NCI-H2107 treated with DMSO at 0.1 percent for 48 hours (cell line): ENCODE measurements at regions not wholly inside any gene's neighbourhood (a gene's known extent, or its start where the extent isn't known, plus 50 kb on each side); places are given as distances from the start of the nearest gene placed in this dataset.
"Not testable (repeated sequence)": the region's sequence is repeated elsewhere in the genome, so short reads cannot be mapped to it uniquely, and the experiment has no call there.

ENCODE experiments used
- DNase-seq: peaks from one replicate; lab custom pipeline; 2025; ENCODE audit not compliant: unreplicated experiment; lab: John Stamatoyannopoulos, UW

DNA sequence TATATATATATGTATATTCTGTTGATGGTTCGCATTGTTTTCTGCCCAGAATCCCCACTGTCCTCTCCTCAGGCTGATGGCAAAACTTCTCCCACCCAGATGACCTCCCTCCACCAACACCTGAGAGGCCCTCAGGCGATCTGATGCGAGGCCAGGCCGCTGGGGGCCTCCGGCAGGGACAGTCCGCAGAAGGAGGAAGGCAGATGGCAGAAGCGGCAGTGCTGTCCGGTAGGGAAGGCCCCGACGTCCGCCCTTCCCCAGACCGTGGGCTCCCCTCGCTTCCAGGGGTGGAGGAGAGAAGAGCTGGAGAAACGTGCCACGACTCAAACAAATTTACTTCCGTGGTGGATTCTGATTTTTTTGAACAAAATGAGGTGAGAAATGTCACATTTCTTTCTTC is 178.3 kb upstream of the RGS6 start:
- no peak for DNase-seq

DNA sequence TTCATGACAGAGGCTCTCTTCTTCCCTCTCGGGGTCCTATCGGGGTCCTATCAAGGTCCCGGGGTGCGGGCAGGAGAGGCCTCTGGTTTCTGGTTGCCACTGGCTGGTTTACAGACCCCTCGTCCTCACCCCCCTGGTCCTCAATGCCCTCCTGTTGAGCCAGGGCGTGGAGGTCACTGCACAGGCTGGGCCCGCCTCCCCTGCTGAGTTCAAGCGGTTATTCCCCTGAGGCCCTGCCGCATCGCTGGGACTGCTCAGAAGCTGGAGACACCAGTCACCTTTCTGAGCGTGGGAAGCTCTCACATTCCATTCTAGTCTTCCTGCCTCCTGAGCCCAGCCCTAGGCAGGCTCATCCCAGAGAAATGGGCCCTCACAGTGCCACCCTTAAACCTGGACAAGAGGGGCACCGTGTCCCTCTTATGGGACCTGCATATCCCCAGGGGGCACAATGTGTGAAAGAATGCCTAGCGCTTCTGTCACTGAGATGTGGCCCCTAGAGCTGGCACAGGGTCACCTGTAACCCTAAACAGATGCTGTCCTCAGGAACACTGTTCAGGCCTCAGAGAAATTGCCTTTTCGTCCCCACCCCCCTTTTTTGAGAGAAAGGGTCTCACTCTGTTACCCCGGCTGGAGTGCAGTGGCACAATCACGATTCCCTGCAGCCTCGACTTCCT is 177.7 kb upstream of the RGS6 start:
- no peak for DNase-seq

DNA sequence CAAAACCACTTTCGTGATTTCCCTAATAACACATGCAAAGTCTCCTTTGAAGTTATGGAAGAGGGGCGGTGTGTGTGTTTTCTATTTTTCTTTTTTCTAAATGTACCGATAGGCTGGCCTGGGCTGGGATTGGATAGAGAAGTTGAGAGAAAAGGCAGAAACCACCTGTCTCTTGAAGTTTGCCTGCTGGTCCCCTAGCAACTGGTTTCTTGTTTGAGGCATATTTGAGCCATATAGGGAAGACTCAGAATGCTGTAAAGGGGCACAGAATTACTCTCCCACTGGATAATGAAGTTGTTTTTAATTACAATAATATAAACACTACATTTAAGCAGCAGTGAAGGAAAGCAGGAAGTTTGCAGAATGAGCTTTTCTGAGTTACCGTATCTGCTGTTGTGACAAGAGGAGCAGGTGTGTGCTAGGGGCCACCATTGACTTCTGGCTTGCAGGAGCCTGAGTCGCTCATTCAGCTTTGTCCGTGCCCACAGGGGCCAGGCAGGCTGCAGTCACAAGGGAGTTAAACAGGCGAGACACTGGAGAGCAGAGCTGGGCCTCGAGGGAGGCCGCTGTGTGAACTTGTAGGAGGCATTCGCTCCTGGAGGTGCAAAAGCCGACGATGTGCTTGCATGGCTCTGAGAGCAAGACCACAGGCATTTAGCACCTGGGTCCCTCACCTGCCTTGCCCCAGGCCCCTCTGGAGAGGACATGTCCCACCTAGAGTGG is 173.8 kb upstream of the RGS6 start:
- DNase-seq = peak; percentile 44

DNA sequence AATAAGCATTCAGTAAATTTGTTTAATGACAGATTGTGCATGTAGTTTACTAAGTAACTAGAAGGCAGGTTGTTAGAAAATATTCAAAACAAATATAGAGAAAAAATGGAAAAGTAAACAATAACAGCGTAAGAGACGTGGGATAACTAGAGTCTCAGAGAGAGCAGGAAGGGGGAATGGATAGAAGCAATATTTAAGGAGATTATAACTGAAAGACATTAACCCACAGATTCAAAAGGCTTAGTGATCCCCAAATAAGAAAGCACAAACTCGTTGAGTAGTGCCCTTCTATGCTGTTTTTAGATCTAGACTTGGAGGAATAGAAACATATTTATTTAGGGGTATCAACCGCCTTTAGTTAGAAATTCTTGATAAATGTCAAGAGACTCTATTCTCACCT is 169.7 kb upstream of the RGS6 start:
- DNase-seq = no peak

DNA sequence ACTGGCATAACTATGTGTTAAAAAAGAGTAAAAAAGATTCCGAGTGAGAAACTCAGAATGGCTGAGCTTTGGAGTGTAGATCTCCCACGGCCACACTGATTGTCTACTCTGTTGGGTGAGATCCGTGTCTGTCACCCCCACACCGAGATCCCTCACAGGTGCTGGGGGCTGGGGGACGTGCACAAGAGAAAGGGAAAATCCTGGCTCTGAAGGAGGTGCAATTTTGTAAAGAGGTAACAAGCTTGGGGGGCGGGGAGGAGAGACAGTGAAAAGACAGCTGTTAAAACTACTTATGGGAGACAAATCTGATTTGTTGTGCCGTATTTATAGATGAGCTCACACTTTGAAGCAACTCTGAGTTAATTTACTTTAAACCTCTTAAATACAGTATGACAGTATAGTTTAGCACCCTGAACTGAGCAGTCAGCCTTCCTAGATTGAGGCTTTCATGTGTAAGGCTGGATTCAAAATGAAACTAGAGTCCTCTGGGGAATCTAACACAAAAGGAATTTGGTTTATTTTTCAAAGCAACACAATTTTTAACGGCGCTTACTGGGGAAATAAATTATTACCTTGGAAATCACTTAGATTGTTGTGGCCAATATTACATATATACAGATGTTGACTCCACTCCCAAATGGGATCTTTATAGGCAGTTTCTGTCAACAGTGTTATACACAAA is 167.4 kb upstream of the RGS6 start:
- DNase-seq = no peak

DNA sequence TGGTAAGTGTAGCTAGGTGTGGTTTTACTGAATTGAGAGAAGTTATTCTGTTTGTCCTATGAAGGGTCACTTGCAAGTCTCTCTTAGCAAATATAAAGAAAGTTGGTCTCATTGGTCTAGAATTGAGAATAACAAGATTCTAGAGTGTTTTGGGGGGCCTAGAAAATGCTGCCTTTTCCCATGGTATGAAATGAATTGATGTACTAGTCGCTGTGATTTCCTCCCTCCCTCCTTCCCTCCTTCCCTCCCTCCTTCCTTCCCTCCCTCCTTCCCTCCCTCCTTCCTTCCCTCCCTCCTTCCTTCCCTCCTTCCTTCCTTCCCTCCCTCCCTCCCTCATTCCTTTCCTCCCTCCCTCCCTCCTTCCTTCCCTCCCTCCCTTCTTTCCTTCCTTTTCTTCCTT is 166.7 kb upstream of the RGS6 start:
- DNase-seq = no peak

DNA sequence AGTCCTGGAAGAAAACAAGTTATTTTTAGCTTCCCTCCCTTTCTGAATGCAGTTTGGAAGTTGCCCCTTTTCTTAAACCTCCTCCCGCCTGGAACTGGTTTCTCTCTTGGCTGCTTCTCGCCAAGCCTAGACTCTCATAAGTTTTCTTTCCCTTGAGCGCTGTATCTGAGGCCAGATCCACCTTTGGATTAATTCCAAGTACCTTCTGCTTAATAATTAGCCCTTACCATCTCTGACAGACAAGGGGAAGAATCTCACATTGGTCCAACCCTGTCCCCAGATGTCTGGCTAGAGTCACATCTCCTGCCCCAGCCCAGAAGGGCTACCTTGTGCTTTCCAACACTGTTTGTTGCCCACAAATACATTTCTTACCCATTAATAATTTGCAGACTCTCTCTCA is 161.8 kb upstream of the RGS6 start:
- no peak for DNase-seq

DNA sequence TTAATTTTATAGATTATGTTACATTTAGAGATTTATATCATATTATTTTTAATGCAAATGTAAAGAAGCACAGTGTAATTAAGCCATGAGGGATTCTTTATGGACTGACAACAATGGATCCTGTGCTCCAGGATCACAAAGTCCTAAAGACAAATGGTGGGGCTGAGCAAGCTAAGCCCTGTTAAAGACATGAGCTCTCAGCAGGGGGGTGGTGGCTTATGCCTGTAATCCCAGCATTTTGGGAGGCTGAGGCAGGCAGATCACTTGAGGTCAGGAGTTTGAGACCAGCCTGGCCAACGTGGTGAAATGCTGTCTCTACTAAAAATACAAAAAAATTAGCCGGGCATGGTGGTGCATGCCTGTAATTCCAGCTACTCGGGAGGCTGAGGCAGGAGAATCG is 160.8 kb upstream of the RGS6 start:
- not testable (repeated sequence) for DNase-seq

DNA sequence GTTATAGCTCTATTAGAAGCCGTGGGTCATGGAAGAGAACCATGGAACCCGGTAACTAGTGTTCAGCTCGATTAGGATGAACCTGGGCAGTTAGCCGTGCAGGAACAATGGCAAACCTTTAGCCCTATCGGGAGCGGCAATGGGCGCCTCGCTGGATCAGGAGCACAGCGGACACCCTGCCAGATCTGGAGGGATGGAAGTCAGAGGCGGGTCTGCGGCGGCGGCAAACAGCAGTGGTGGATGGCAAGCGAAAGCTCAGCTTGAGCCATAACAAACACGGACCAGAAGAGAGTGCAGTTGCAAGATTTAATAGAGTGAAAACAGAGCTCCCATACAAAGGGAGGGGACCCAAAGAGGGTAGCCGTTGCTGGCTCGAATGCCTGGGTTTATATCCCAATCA is 160.2 kb upstream of the RGS6 start:
- not testable (repeated sequence) for DNase-seq

DNA sequence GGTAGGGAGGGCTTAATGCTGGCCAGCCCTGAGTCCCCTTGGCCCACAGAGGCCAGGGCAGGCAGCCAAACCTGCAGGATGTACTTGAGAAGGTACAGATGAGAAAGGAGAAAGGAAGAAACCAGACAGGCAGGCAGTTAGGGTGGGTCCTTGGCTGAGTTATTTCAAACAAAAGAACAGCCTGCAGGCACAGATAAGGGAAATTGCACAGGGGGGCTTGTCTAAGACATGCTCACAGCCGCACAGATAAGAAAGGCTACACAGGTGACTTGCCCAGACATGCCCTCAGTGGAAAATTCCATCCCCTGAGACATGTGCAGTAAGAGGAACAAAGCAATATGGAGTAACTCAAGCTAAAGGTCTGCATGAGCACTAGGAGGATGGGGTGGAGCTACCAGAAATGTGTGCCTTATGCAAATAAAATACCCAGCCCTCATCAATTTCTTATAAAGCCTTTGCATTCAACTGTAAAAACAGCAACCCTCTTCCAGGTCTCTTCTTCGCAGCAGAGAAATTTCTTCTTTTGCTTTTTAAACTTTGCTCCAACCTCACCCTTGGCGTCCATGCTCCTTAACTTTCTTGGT is 158.2 kb upstream of the RGS6 start:
- no peak for DNase-seq

DNA sequence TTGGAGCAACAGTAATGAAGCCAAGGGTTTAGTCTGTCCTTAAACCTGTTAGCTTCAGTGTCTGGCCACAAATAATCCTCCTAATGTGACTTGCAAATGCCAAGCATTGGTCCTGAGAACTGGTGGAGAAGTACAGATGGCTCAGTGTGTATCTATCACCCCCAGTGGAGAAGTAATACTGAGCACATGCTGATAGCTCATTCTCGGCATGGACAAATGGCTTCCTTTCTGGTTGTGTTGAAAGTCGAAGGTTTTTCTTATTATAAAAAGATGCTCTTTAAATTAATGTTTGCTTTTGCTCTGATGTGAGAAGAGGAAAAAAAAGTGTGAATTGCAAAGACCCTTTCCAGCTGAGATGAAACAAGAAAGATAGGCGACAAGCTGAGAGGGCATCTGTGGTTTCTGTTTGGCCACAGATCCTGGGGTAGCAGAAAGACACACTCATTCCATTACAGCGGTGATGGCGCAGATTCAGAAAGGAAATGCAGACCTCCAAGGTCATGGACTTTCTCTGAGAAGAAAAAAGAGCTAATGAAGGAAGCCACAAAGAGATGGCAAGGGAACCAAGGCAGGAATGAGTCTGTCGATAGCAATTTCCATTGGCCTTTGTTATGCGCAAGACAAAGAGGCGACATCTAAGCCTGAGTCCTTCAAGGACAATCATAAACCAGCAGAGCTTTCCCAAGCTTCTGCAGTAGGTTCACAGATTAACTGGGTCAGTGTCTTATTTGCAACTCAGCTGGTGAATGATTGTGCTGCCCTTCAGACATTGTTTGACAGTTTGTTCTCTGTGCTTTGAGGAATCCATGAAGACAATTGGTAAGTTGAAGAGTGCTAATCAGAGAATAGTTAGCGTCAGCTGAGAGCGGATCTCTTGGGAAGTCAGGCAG is 155.5 kb upstream of the RGS6 start:
- DNase-seq = no peak

DNA sequence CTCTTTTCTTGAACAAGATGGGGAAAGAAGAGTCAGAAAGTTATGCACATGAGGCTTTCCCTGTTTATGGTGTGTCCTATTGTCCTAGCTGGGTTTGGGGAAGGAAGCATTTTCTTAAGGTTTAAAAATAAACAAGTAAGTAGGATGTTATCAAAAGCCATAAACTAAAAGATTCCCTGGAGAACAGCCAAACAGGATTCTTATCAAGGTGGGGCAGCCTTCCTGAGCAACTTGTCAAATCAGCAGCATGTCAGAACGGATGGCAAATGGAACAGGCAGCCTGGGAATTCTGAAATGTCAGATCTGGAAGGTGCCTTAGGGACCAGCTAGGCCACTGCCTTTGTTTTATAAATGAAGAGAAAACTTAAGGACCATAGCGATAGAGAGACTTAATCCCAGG is 152.2 kb upstream of the RGS6 start:
- DNase-seq = no peak

DNA sequence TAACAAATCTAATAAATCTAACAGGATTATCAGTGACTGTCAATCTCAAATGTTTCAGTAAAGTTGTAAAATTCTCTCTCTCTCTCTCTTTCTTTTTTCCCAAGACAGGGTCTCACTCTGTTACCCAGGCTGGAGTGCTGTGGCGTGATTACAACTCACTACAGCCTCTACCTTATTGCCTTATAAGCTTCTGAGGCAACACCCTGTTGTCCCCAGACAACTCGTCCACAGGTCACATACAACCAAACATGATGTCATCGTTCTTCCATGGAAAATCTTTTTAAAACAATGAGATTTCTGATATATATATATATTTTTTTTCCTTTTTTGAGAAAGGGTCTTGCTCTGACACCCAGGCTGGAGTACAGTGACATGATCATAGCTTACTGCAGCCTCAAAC is 151.4 kb upstream of the RGS6 start:
- no peak for DNase-seq

DNA sequence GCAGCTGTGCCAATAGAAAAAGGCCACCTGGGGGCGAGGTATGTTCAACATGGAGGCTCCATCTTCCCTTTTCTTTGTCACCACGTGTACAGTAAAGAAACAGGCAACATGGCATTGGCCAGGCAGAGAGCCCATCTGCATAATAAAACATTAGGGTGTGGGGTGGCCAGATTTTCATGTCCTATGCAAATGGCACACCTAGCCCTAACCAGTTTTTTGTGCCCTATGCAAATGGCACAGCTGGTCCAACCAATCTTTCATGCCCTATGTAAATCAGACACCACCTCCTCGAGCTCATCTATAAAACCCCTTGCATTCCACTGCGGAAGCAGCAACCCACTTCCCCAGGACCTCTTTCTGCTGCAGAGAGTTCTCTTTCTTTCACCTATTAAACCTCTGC is 149.1 kb upstream of the RGS6 start:
- DNase-seq = no peak

DNA sequence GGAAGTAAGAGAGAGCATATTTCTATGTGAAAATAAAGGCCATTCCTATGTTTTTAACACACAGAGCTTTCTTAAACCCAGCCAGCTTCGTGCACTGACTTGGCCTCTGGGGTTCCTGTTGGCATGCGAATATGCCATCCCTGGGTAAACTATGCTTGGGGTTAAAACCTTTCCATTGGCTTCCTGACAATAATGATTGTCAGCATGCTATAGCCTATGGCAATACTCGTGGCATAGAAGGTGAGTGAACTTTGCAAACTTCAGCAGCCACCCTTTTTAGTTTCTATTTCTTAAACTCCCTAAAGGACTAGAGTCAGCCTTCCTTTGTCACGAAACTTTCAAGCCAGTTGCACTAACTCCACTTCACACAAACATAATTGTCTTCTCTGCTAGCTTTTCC is 148.4 kb upstream of the RGS6 start:
- no peak for DNase-seq

DNA sequence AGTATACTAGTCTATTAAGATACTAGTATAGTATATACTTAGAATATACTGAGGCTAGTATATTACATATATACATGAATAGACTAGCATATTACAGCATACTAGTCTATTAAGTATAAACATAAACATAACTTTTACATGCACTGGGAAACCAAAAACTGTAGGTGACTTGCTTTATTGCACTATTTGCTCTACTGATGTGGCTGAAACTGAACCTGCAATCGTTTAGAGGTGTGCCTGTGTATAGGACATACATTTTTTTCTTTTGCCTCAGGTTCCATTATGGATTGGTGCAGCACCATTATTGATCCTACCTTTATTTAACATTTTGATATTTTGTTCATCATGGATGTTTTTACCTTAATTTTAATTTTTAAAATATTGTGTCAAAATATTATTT is 143.2 kb upstream of the RGS6 start:
- DNase-seq = no peak

DNA sequence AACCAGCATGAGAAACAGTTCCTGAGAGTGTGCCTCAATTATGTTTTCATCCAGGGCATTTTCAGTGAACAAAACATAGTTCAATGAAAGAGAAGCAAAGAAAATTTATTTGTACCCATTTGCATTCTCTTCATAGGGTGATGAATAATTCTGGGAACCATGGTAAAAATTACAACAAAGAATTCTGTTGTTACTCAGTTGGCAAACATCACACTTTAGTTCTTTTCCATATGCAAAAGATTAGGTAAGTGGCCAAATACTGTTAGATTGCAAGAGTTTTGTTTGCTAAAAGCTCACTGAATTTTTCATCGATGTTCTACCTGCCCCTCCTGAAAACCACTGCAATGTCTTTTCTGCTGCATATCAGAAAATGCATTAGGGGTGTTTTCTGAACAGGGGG is 132.4 kb upstream of the RGS6 start:
- DNase-seq = no peak

DNA sequence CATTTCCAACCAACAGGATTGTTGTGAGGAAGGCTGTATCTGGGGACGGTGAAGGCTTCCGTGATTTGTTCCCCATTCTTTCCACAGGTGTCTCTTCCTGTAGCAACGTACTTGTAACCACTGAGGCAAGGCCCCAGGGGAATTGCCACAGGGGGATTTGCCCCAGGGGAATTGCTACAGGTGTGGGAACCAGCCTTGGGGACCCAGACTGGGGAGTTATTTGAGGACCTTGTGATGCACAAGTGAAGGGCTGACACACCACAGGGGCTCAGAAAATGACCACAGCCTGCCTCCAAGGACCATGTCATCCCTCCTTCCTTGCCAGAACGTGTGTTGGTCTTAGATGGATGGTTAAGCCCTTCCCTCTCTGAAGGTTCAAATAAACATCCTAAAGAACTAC is 131.4 kb upstream of the RGS6 start:
- no peak for DNase-seq

DNA sequence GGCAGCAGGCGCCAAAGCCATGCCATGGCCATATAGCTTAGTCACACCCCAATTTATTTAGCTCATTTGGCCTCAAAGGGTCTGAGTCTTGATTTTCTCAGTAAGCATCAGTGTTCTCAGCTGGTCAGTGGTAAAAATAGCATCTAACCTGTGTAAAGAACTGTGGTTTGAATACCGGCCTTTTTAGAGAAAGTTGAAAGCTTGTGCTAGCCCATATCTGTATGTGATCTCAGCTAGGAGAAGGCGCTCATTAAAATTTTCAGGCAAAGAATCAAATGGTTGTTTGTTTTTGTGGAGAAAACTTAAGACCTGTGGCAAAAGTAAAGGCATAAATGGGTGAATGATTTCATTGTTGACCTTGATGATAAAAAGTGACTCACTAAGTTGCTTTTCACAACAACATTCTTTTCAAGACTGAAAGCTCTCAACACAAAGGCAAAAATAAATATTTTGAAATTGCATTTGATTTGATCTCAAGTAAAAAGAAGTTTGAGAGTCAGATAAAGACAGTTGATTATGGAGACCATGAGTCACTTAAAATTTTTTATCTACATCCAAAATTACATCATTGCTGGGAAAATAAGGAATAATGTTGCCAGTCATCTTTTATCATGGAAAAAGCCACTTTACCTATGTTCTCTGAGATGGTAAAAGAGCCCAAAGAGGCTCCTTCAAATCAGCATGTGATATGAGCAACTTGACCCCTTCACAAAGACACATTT is 128.5 kb upstream of the RGS6 start:
- no peak for DNase-seq

DNA sequence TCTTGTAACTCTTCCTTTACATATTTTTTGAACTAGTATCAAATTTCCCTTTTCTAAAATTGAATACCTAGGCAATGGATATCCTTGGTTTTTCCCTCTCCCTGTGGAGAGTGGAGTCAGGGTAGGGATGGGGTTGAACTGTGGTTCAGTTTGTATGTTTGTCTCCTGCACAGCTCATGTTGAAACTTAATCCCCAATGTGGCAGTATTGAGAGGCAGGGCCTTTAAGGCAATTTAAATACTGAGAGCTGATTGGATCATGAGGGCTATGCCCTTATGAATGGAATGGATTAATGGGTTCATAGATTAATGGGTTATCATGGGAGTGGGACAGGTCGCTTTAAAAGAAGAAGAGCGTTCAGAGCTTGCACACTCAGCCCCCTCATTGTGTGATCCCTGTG is 127.2 kb upstream of the RGS6 start:
- no peak for DNase-seq
